ENCODE measurements at regions not wholly inside any gene's neighbourhood (a gene's known extent, or its start where the extent isn't known, plus 50 kb on each side); places are given as distances from the start of the nearest gene placed in this dataset.

- DNase-seq (ENCODE audit: low spot score) (no peak), FAIRE-seq (no peak)
Observed at GRCh38 chr3:154480033-154480432, 50.0 kb upstream of the GPR149 start.
